ENCODE measurements at regions not wholly inside any gene's neighbourhood (a gene's known extent, or its start where the extent isn't known, plus 50 kb on each side); places are given as distances from the start of the nearest gene placed in this dataset.
A peak's percentile ranks its signal among the peaks of the same experiment; 100 is the strongest.

DNA sequence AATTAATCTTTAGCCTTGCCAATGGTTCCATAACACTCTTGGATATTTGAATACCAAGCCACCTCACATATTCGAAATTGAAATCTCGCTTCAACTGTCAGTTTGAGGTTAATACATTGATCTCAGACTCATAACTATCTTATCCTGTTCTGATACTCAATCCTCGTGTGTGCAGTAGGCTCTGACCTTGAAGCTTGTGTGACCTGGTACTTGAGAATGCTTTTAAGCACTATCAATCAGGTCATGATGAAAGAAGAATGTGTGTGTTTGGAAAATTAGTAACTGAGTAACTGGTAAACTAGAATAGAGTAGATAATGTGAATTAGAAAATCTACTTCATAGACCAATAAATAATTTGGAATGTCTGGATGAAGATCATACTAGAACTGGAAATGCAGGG lies 1266.7 kb downstream of the MAT2B start:
- Histone ChIP-seq H3K36me3 (ENCODE audit: control insufficient read depth, insufficient read depth, low read length) (no peaks in the 10 kb centered on the region), H3K4me3 (ENCODE audit: low read depth, low read length) (no peak overlapping the region), H3K27me3 (ENCODE audit: control insufficient read depth, insufficient read depth, low read length) (no peaks in the 10 kb centered on the region)
- TF ChIP-seq, protein P1, sequence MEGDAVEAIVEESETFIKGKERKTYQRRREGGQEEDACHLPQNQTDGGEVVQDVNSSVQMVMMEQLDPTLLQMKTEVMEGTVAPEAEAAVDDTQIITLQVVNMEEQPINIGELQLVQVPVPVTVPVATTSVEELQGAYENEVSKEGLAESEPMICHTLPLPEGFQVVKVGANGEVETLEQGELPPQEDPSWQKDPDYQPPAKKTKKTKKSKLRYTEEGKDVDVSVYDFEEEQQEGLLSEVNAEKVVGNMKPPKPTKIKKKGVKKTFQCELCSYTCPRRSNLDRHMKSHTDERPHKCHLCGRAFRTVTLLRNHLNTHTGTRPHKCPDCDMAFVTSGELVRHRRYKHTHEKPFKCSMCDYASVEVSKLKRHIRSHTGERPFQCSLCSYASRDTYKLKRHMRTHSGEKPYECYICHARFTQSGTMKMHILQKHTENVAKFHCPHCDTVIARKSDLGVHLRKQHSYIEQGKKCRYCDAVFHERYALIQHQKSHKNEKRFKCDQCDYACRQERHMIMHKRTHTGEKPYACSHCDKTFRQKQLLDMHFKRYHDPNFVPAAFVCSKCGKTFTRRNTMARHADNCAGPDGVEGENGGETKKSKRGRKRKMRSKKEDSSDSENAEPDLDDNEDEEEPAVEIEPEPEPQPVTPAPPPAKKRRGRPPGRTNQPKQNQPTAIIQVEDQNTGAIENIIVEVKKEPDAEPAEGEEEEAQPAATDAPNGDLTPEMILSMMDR (IDR thresholded peaks at IDR 0.05; ENCODE audit: insufficient read depth, low read length, poor library complexity, severe bottlenecking), result no peak
- no peak for DNase-seq (ENCODE audit: low read depth)

GRCh38 chr5:164784230-164784629 lies 1278.8 kb downstream of the MAT2B start:
- no peaks in the 10 kb centered on the region for H3K27me3 ChIP-seq (ENCODE audit: control insufficient read depth, insufficient read depth, low read length)
- no peak overlapping the region for H3K4me3 ChIP-seq (ENCODE audit: low read depth, low read length)
- TF ChIP-seq, protein P1 (IDR thresholded peaks at IDR 0.05; ENCODE audit: insufficient read depth, low read length, poor library complexity, severe bottlenecking), result no peak
- no peak for DNase-seq (ENCODE audit: low read depth)
- H3K36me3 ChIP-seq (ENCODE audit: control insufficient read depth, insufficient read depth, low read length), result no peaks in the 10 kb centered on the region

DNA sequence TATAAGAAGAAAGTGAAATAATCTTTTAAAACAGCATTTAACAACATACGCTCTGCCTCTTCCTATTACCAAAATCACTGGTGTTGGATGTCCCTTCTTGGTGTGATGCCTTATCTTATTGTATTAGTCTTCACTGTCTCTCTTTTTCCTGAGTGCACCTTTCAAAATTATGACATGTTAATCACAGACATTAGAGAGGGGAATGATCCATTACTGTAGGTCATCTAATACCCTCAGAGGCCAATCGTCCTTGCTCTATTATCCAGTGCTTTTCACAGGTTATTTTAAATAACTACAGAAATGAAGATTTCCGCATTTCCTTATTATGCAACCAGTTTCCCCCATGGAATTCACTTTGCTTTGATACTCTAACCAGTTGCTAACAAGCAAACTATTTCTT lies 1292.7 kb downstream of the MAT2B start:
- DNase-seq (ENCODE audit: low read depth), result no peak
- Histone ChIP-seq H3K4me3 (ENCODE audit: low read depth, low read length) (no peak overlapping the region), H3K36me3 (ENCODE audit: control insufficient read depth, insufficient read depth, low read length) (no peaks in the 10 kb centered on the region), H3K27me3 (ENCODE audit: control insufficient read depth, insufficient read depth, low read length) (no peaks in the 10 kb centered on the region)
- TF ChIP-seq, protein P1 (IDR thresholded peaks at IDR 0.05; ENCODE audit: insufficient read depth, low read length, poor library complexity, severe bottlenecking), result no peak

GRCh38 chr5:164799391-164799790 lies 1294.0 kb downstream of the MAT2B start:
- no peaks in the 10 kb centered on the region for H3K36me3 ChIP-seq (ENCODE audit: control insufficient read depth, insufficient read depth, low read length)
- H3K4me3 ChIP-seq (ENCODE audit: low read depth, low read length), result no peak overlapping the region
- H3K27me3 ChIP-seq (ENCODE audit: control insufficient read depth, insufficient read depth, low read length), result no peaks in the 10 kb centered on the region
- TF ChIP-seq, protein P1 (IDR thresholded peaks at IDR 0.05; ENCODE audit: insufficient read depth, low read length, poor library complexity, severe bottlenecking), result no peak
- no peak for DNase-seq (ENCODE audit: low read depth)

DNA sequence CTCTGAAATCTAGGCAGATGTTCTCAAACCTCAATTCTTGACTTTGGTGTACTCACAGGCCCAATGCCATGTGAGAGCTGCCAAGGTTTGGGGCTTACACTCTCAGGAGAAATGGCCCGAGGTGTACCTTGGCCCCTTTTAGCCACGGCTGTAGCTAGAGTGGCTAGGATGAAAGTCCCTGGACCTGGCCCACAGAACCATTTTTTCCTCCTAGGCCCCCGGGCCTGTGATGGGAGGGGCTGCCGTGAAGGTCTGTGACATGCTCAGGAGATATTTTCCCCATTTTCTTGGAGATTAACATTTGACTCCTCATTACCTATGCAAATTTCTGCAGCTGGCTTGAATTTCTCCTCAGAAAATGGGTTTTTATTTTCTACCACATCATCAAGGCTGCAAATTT lies 1296.5 kb downstream of the MAT2B start:
- Histone ChIP-seq H3K27me3 (ENCODE audit: control insufficient read depth, insufficient read depth, low read length) (no peaks in the 10 kb centered on the region), H3K4me3 (ENCODE audit: low read depth, low read length) (no peak overlapping the region), H3K36me3 (ENCODE audit: control insufficient read depth, insufficient read depth, low read length) (no peaks in the 10 kb centered on the region)
- no peak for DNase-seq (ENCODE audit: low read depth)
- TF ChIP-seq, protein P1 (IDR thresholded peaks at IDR 0.05; ENCODE audit: insufficient read depth, low read length, poor library complexity, severe bottlenecking), result no peak

DNA sequence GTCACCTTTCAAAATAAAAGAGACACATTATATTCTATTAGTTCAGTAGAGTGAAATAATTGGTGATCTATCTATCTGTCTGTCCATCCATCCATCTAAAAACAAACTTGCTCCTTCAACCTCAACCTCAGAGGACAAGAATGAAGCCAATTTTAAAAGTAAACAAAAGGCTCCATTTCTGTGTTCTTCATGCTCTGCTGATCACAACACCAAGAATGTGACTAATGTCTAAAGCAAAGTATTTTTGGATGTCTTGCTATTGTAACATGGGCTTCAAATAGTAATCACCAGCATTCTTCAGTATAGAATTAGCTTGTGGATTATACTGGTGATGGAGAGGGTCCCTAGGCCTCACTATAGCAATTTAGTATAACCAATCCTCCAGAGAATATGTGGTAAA lies 1304.4 kb downstream of the MAT2B start:
- TF ChIP-seq, protein P1 (IDR thresholded peaks at IDR 0.05; ENCODE audit: insufficient read depth, low read length, poor library complexity, severe bottlenecking), result no peak
- Histone ChIP-seq H3K4me3 (ENCODE audit: low read depth, low read length) (no peak overlapping the region), H3K27me3 (ENCODE audit: control insufficient read depth, insufficient read depth, low read length) (no peaks in the 10 kb centered on the region), H3K36me3 (ENCODE audit: control insufficient read depth, insufficient read depth, low read length) (no peaks in the 10 kb centered on the region)
- DNase-seq (ENCODE audit: low read depth), result peak; percentile 61

All from kidney epithelial cell (primary cell).